ENCODE measurements at regions not wholly inside any gene's neighbourhood (a gene's known extent, or its start where the extent isn't known, plus 50 kb on each side); places are given as distances from the start of the nearest gene placed in this dataset.

DNA sequence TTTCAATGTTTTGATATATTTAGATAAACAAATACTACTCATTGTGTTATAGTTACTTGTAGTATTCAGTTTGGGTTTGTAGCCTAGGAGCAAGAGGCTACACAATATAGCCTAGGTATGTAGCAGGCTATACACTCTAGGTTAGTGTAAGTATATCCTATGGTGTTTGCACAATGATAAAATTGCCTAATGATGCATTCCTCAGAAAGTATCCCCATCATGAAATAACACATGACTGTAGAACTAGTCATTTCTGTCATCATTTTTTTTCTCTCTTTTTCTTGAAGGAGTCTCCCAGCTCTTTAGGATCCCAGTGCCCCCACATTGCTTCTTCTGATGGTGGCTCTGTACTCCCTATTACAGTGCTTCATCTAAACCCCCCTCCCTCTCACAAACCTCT is 157.7 kb upstream of the CADPS start:
- TF ChIP-seq GLIS3 (CRISPR knock-in tag; IDR thresholded peaks at IDR 0.05) (no peak), ESRRG (CRISPR knock-in tag; IDR thresholded peaks at IDR 0.05) (no peak)
